ENCODE measurements at regions not wholly inside any gene's neighbourhood (a gene's known extent, or its start where the extent isn't known, plus 50 kb on each side); places are given as distances from the start of the nearest gene placed in this dataset.

- no peak for DNase-seq (ENCODE audit: low read depth in 2 of 2)
These were observed 185.4 kb downstream of the ABCC12 start for GRCh38 chr16:47970291-47970931.

GRCh38 chr16:47967374-47967773 lies 188.4 kb downstream of the ABCC12 start:
- DNase-seq (ENCODE audit: low read depth in 2 of 2) = no peak

GRCh38 chr16:47966325-47966724 lies 189.5 kb downstream of the ABCC12 start:
- no peak for DNase-seq (ENCODE audit: low read depth in 2 of 2)

GRCh38 chr16:47965439-47965838 lies 190.4 kb downstream of the ABCC12 start:
- DNase-seq (ENCODE audit: low read depth in 2 of 2) = no peak

- no peak for DNase-seq (ENCODE audit: low read depth in 2 of 2)
These were observed 197.1 kb downstream of the ABCC12 start for GRCh38 chr16:47958726-47959125.

GRCh38 chr16:47956916-47957315 lies 198.9 kb downstream of the ABCC12 start:
- no peak for DNase-seq (ENCODE audit: low read depth in 2 of 2)

GRCh38 chr16:47949714-47950113 lies 206.1 kb downstream of the ABCC12 start:
- DNase-seq (ENCODE audit: low read depth in 2 of 2) = no peak

- no peak for DNase-seq (ENCODE audit: low read depth in 2 of 2)
These were observed 206.5 kb downstream of the ABCC12 start for GRCh38 chr16:47949276-47949675.

GRCh38 chr16:47947723-47948122 lies 208.1 kb downstream of the ABCC12 start:
- no peak for DNase-seq (ENCODE audit: low read depth in 2 of 2)

GRCh38 chr16:47946092-47946491 lies 209.7 kb downstream of the ABCC12 start:
- DNase-seq (ENCODE audit: low read depth in 2 of 2) = no peak

GRCh38 chr16:47944589-47944988 lies 211.2 kb downstream of the ABCC12 start:
- DNase-seq (ENCODE audit: low read depth in 2 of 2) = no peak

- DNase-seq (ENCODE audit: low read depth in 2 of 2) = no peak
These were observed 212.6 kb downstream of the ABCC12 start for GRCh38 chr16:47943235-47943634.

GRCh38 chr16:47940466-47940865 lies 215.3 kb downstream of the ABCC12 start:
- no peak for DNase-seq (ENCODE audit: low read depth in 2 of 2)

- DNase-seq (ENCODE audit: low read depth in 2 of 2) = no peak
These were observed 216.1 kb downstream of the ABCC12 start for GRCh38 chr16:47939680-47940079.

GRCh38 chr16:47938272-47938671 lies 217.5 kb downstream of the ABCC12 start:
- no peak for DNase-seq (ENCODE audit: low read depth in 2 of 2)

- no peak for DNase-seq (ENCODE audit: low read depth in 2 of 2)
These were observed 227.8 kb downstream of the ABCC12 start for GRCh38 chr16:47928008-47928407.

- no peak for DNase-seq (ENCODE audit: low read depth in 2 of 2)
These were observed 228.5 kb downstream of the ABCC12 start for GRCh38 chr16:47927330-47927729.

- DNase-seq (ENCODE audit: low read depth in 2 of 2) = no peak
These were observed 229.9 kb downstream of the ABCC12 start for GRCh38 chr16:47925811-47926460.

GRCh38 chr16:47924950-47925349 lies 230.8 kb downstream of the ABCC12 start:
- no peak for DNase-seq (ENCODE audit: low read depth in 2 of 2)

GRCh38 chr16:47921535-47921934 lies 234.3 kb downstream of the ABCC12 start:
- no peak for DNase-seq (ENCODE audit: low read depth in 2 of 2)

- no peak for DNase-seq (ENCODE audit: low read depth in 2 of 2)
These were observed 235.1 kb downstream of the ABCC12 start for GRCh38 chr16:47920709-47921108.

GRCh38 chr16:47917118-47917517 lies 238.7 kb downstream of the ABCC12 start:
- DNase-seq (ENCODE audit: low read depth in 2 of 2) = no peak

GRCh38 chr16:47916266-47916665 lies 239.5 kb downstream of the ABCC12 start:
- no peak for DNase-seq (ENCODE audit: low read depth in 2 of 2)

- DNase-seq (ENCODE audit: low read depth in 2 of 2) = no peak
These were observed 248.7 kb downstream of the ABCC12 start for GRCh38 chr16:47907109-47907508.
